ENCODE measurements at regions not wholly inside any gene's neighbourhood (a gene's known extent, or its start where the extent isn't known, plus 50 kb on each side); places are given as distances from the start of the nearest gene placed in this dataset.
"Not testable (repeated sequence)": the region's sequence is repeated elsewhere in the genome, so short reads cannot be mapped to it uniquely, and the experiment has no call there.

- H3K4me3 Mint-ChIP-seq (ENCODE audit: low read depth), result peak overlapping the region; percentile 14
- H3K36me3 Mint-ChIP-seq (ENCODE audit: insufficient read depth), result no peaks in the 10 kb centered on the region
- H3K4me1 Mint-ChIP-seq (ENCODE audit: low read depth), result peaks cover 18% of the 10 kb centered on the region
- DNase-seq (ENCODE audit: low spot score, unreplicated experiment), result peak; percentile 31
- H3K27ac Mint-ChIP-seq, result peak overlapping the region; percentile 83
- H3K27me3 Mint-ChIP-seq, result no peaks in the 10 kb centered on the region
- no peaks in the 10 kb centered on the region for H3K9me3 Mint-ChIP-seq (ENCODE audit: low read depth)
- no peak for TF ChIP-seq CTCF (IDR thresholded peaks at IDR 0.05; ENCODE audit: unreplicated experiment)
Measured at GRCh38 chr3:40939741-40940130, 259.6 kb upstream of the CTNNB1 start.

- TF ChIP-seq CTCF (IDR thresholded peaks at IDR 0.05; ENCODE audit: unreplicated experiment), result no peak
- no peaks in the 10 kb centered on the region for H3K27me3 Mint-ChIP-seq
- no peak for DNase-seq (ENCODE audit: low spot score, unreplicated experiment)
- H3K27ac Mint-ChIP-seq, result no peak overlapping the region
- peaks cover 18% of the 10 kb centered on the region for H3K4me1 Mint-ChIP-seq (ENCODE audit: low read depth)
- no peaks in the 10 kb centered on the region for H3K36me3 Mint-ChIP-seq (ENCODE audit: insufficient read depth)
- H3K4me3 Mint-ChIP-seq (ENCODE audit: low read depth), result no peak overlapping the region
- H3K9me3 Mint-ChIP-seq (ENCODE audit: low read depth), result peaks cover under 1% of the 10 kb centered on the region
Measured at GRCh38 chr3:40940651-40941050, 258.7 kb upstream of the CTNNB1 start.

- not testable (repeated sequence) for H3K4me1 Mint-ChIP-seq (ENCODE audit: low read depth); H3K36me3 Mint-ChIP-seq (ENCODE audit: insufficient read depth); H3K27me3 Mint-ChIP-seq; H3K27ac Mint-ChIP-seq; H3K4me3 Mint-ChIP-seq (ENCODE audit: low read depth); DNase-seq (ENCODE audit: low spot score, unreplicated experiment)
- H3K9me3 Mint-ChIP-seq (ENCODE audit: low read depth), result peaks cover 24% of the 10 kb centered on the region
Measured at GRCh38 chr3:40947022-40947421, 252.3 kb upstream of the CTNNB1 start.

- not testable (repeated sequence) for H3K27me3 Mint-ChIP-seq; H3K27ac Mint-ChIP-seq; H3K36me3 Mint-ChIP-seq (ENCODE audit: insufficient read depth); H3K4me1 Mint-ChIP-seq (ENCODE audit: low read depth); H3K4me3 Mint-ChIP-seq (ENCODE audit: low read depth); DNase-seq (ENCODE audit: low spot score, unreplicated experiment)
- peaks cover 39% of the 10 kb centered on the region for H3K9me3 Mint-ChIP-seq (ENCODE audit: low read depth)
Measured at GRCh38 chr3:40949347-40949746, 250.0 kb upstream of the CTNNB1 start.

GRCh38 chr3:40951636-40952035 lies 247.7 kb upstream of the CTNNB1 start:
- no peak for DNase-seq (ENCODE audit: low spot score, unreplicated experiment)
- H3K4me3 Mint-ChIP-seq (ENCODE audit: low read depth), result no peak overlapping the region
- TF ChIP-seq CTCF (IDR thresholded peaks at IDR 0.05; ENCODE audit: unreplicated experiment), result no peak
- no peaks in the 10 kb centered on the region for H3K27me3 Mint-ChIP-seq
- peaks cover 30% of the 10 kb centered on the region for H3K9me3 Mint-ChIP-seq (ENCODE audit: low read depth)
- H3K4me1 Mint-ChIP-seq (ENCODE audit: low read depth), result peaks cover 1% of the 10 kb centered on the region
- H3K27ac Mint-ChIP-seq, result no peak overlapping the region
- peaks cover 2% of the 10 kb centered on the region for H3K36me3 Mint-ChIP-seq (ENCODE audit: insufficient read depth)

GRCh38 chr3:40961104-40961857 lies 238.0 kb upstream of the CTNNB1 start:
- Mint-ChIP-seq H3K27ac (no peak overlapping the region), H3K4me1 (ENCODE audit: low read depth) (peaks cover 1% of the 10 kb centered on the region), H3K9me3 (ENCODE audit: low read depth) (peaks cover 33% of the 10 kb centered on the region), H3K27me3 (no peaks in the 10 kb centered on the region), H3K36me3 (ENCODE audit: insufficient read depth) (peaks cover 4% of the 10 kb centered on the region), H3K4me3 (ENCODE audit: low read depth) (no peak overlapping the region)
- TF ChIP-seq CTCF (IDR thresholded peaks at IDR 0.05; ENCODE audit: unreplicated experiment), result no peak
- no peak for DNase-seq (ENCODE audit: low spot score, unreplicated experiment)

Measured in progenitor cell of endocrine pancreas (in vitro differentiated cells).